ENCODE measurements at regions not wholly inside any gene's neighbourhood (a gene's known extent, or its start where the extent isn't known, plus 50 kb on each side); places are given as distances from the start of the nearest gene placed in this dataset.

DNA sequence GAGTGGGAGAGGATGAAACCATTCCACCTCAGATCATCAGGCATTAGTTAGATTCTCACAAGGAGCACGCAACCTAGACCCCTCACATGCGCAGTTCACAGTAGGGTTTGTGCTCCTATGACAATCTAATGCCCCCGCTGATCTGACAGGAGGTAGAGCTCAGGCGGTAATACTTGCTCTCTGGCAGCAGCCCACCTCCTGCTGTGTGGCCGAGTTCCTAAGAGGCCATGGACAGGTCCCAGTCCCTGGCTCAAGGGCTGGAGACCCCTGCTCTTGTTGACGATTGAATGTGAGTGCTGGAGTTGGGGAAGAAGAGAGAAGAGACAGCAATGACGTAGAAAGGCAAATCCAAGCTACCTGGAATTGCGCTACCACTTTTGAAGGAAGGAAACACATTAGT is 267.2 kb downstream of the TFEC start:
- Histone ChIP-seq H3K4me3 (ENCODE audit: low read depth in 1 of 2, low read length in 1 of 2) (no peak overlapping the region), H3K27me3 (no peaks in the 10 kb centered on the region), H3K27ac (no peak overlapping the region), H3K36me3 (no peaks in the 10 kb centered on the region), H3K9me3 (no peaks in the 10 kb centered on the region), H3K4me1 (ENCODE audit: control insufficient read depth in 1 of 2, insufficient read depth in 1 of 2, low read depth in 1 of 2, low read length in 1 of 2) (no peaks in the 10 kb centered on the region)
- TF ChIP-seq, protein P1, sequence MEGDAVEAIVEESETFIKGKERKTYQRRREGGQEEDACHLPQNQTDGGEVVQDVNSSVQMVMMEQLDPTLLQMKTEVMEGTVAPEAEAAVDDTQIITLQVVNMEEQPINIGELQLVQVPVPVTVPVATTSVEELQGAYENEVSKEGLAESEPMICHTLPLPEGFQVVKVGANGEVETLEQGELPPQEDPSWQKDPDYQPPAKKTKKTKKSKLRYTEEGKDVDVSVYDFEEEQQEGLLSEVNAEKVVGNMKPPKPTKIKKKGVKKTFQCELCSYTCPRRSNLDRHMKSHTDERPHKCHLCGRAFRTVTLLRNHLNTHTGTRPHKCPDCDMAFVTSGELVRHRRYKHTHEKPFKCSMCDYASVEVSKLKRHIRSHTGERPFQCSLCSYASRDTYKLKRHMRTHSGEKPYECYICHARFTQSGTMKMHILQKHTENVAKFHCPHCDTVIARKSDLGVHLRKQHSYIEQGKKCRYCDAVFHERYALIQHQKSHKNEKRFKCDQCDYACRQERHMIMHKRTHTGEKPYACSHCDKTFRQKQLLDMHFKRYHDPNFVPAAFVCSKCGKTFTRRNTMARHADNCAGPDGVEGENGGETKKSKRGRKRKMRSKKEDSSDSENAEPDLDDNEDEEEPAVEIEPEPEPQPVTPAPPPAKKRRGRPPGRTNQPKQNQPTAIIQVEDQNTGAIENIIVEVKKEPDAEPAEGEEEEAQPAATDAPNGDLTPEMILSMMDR (IDR thresholded peaks at IDR 0.05), result no peak

DNA sequence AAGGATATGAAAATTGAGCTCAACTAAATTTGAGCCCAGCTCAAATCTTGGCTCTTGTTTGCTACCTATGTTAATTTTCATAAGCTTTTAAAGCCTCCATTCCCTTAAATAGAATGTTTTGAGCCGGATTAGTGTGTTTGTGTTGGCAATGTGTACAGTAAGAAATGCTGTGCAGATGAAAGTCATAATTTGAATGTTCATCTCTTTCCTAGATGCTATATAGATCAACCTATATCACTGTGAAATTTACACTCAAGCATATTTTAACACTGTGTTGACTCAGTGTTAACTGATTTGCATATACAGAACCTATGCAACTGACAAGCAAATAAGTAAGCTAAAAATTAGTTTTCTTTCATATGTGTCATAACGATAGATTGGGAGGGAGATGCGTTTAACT is 272.5 kb downstream of the TFEC start:
- Histone ChIP-seq H3K36me3 (no peaks in the 10 kb centered on the region), H3K4me3 (ENCODE audit: low read depth in 1 of 2, low read length in 1 of 2) (no peak overlapping the region), H3K4me1 (ENCODE audit: control insufficient read depth in 1 of 2, insufficient read depth in 1 of 2, low read depth in 1 of 2, low read length in 1 of 2) (no peaks in the 10 kb centered on the region), H3K27me3 (no peaks in the 10 kb centered on the region), H3K9me3 (no peaks in the 10 kb centered on the region), H3K27ac (no peak overlapping the region)
- TF ChIP-seq, protein P1 (IDR thresholded peaks at IDR 0.05), result no peak

GRCh38 chr7:115754226-115754625 is 276.3 kb downstream of the TFEC start:
- no peak overlapping the region for H3K4me3 ChIP-seq (ENCODE audit: low read depth in 1 of 2, low read length in 1 of 2)
- no peak overlapping the region for H3K27ac ChIP-seq
- TF ChIP-seq, protein P1 (IDR thresholded peaks at IDR 0.05), result no peak
- no peaks in the 10 kb centered on the region for H3K36me3 ChIP-seq
- no peaks in the 10 kb centered on the region for H3K4me1 ChIP-seq (ENCODE audit: control insufficient read depth in 1 of 2, insufficient read depth in 1 of 2, low read depth in 1 of 2, low read length in 1 of 2)
- no peaks in the 10 kb centered on the region for H3K27me3 ChIP-seq
- no peaks in the 10 kb centered on the region for H3K9me3 ChIP-seq

GRCh38 chr7:115749924-115750323 is 280.6 kb downstream of the TFEC start:
- no peaks in the 10 kb centered on the region for H3K27me3 ChIP-seq
- no peaks in the 10 kb centered on the region for H3K36me3 ChIP-seq
- no peak overlapping the region for H3K27ac ChIP-seq
- no peaks in the 10 kb centered on the region for H3K9me3 ChIP-seq
- TF ChIP-seq, protein P1 (IDR thresholded peaks at IDR 0.05), result no peak
- H3K4me1 ChIP-seq (ENCODE audit: control insufficient read depth in 1 of 2, insufficient read depth in 1 of 2, low read depth in 1 of 2, low read length in 1 of 2), result no peaks in the 10 kb centered on the region
- H3K4me3 ChIP-seq (ENCODE audit: low read depth in 1 of 2, low read length in 1 of 2), result no peak overlapping the region

- TF ChIP-seq, protein P1 (IDR thresholded peaks at IDR 0.05), result no peak
- no peak overlapping the region for H3K4me3 ChIP-seq (ENCODE audit: low read depth in 1 of 2, low read length in 1 of 2)
- H3K9me3 ChIP-seq, result no peaks in the 10 kb centered on the region
- H3K4me1 ChIP-seq (ENCODE audit: control insufficient read depth in 1 of 2, insufficient read depth in 1 of 2, low read depth in 1 of 2, low read length in 1 of 2), result no peaks in the 10 kb centered on the region
- H3K36me3 ChIP-seq, result no peaks in the 10 kb centered on the region
- no peak overlapping the region for H3K27ac ChIP-seq
- H3K27me3 ChIP-seq, result no peaks in the 10 kb centered on the region
Observed at GRCh38 chr7:115748123-115748738, 282.3 kb downstream of the TFEC start.

GRCh38 chr7:115747174-115747573 is 283.4 kb downstream of the TFEC start:
- H3K9me3 ChIP-seq, result no peaks in the 10 kb centered on the region
- H3K36me3 ChIP-seq, result no peaks in the 10 kb centered on the region
- TF ChIP-seq, protein P1 (IDR thresholded peaks at IDR 0.05), result no peak
- no peaks in the 10 kb centered on the region for H3K27me3 ChIP-seq
- H3K4me3 ChIP-seq (ENCODE audit: low read depth in 1 of 2, low read length in 1 of 2), result no peak overlapping the region
- H3K4me1 ChIP-seq (ENCODE audit: control insufficient read depth in 1 of 2, insufficient read depth in 1 of 2, low read depth in 1 of 2, low read length in 1 of 2), result no peaks in the 10 kb centered on the region
- no peak overlapping the region for H3K27ac ChIP-seq
